CD4-positive, alpha-beta T cell treated with Interleukin-1 beta for 1 hour (primary cell): ENCODE measurements at regions not wholly inside any gene's neighbourhood (a gene's known extent, or its start where the extent isn't known, plus 50 kb on each side); places are given as distances from the start of the nearest gene placed in this dataset.

Source experiments
- DNase-seq, 2 donors: peaks; one replicate each; pipeline ENCODE4 v3.0.0-alpha.2; 2020 to 2022

DNA sequence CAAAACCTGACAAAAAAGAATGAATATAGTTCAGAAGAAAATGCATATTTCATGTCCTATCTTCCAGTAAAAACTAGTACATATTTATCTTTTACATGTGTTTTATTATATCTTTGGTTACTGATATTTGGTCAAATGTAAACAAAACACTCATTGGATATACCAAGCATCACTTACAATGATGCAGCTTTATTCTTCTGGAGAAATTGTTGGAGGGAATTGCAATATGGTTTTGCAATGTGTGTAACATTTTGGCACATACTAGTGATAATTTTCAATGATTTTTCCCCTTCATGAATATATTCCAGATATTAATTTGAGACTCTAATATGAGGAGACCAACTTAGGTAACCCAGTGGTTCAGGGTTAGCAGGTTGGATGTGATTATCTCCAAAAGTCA is 146.1 kb downstream of the ZC3H11B start:
- no peak for DNase-seq

DNA sequence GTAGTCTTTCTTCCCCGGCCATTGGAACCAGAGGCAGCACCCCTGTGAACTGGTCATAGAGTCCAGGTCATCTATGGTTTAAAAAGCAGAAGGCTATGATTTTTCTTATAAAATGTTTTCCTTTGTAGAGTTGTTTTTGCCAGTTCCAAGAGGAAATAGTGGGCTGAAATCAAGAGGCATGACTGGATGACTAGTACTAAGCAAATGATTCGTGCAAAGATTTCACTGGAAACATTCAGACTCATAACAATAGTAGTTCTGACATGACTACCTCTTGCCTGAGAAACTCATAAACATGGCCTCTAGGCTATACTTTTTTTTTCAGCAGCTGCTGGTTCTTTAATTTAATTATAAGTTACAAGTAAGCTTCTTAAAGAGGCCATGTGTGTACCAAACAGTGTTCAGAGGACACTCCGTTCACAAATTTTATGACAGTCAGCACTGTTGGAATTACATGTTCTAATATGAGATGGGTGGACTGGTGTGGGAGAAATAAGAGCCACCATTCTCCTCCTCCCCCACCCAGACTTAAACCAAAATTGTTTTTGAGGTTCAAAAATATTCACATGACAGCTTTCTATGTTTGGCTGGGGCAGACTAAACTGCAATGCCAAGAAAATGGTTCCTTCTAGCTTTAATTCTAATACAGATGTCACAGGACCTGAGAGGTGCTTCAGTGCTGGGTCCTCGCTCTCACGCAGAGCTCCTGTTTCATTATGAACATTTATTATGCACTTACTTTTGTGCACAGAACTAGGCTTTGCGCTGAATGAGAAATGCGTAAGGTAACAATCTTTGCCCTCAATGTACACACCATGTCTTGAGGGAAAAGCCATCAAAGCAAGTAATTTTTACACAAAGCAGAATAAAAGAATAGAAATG is 147.5 kb downstream of the ZC3H11B start:
- DNase-seq: no peak

DNA sequence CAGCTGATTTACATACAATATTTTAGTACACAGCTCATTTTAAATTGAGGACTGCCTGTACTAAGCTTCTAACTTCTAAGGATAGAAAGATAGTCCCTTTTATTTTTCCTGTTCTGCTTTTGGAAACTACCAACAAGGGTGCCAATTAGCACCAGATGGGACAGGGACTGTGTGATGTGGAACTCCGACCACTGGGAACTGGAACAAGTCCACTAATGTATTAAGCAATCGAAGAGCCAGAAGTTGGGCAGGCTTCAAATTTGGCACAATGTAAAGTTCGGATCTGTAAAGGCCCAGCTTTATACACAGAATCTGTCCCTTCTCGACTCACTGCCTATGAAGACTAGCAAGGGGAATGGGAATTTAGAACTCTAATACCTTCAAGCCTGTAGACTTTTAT is 149.3 kb downstream of the ZC3H11B start:
- no peak for DNase-seq

DNA sequence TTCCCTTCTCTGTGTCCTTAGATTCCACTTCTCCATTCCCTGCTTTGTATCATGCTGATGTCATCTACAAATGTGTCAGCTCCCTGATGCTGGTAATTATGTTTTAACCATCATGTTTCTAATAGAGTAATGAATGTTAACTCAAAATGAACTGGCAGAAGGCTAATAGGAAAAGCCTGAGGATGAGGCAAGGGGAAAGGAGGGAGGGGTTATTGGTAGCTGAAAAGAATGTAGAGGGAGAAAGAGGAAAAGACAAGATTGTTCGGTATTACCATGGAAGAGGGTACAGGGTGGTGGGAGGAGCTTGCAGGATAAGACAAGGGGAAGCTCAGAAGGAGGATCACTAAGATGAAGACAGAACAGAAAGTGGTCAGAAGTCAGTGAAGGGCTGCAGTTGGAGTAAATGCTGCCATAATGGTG is 150.9 kb downstream of the ZC3H11B start:
- no peak for DNase-seq

DNA sequence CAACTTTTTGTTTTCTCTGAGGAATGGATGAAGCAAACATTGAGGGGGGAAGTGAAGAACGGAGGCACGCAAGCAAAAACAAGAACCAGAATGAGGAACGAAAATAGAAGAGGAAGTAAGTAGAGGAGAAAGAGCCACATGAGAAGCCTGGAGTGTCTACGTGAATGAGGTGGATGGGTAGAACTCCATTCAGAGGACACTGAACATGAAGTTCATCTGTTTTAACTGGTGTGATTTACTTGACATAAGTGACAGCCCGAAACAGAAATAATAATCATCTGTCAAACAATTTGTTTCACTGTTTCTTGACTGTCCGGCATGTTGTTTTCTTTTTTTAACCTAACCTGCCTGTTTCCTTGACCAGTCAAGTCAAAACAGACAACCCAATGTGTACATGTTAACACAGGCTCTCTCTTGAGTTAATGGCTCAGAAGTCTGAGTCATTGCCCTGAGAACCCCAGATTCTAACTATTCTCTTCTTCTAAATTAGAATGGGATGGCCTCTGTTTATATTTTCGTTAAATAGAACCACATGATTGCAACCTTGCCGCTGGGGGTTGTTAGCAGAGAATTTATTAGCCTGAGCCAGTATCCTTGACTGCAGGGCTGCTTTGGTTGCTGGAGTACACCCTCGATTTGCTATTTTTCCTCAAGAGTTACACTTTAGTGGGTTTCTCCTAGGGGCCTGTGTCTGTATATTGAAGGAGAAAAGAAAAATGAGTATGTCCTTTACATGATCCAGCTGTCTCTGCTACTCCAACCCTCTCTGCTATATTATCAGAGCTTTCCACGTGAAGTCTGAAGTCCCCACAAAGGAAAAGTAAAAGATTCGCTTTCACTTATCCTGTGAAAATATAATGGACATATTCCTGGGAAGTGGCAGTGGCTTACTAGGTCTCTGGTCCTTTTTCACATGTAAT is 151.7 kb downstream of the ZC3H11B start:
- peak in 1 of 2 donors; percentile 7 for DNase-seq

DNA sequence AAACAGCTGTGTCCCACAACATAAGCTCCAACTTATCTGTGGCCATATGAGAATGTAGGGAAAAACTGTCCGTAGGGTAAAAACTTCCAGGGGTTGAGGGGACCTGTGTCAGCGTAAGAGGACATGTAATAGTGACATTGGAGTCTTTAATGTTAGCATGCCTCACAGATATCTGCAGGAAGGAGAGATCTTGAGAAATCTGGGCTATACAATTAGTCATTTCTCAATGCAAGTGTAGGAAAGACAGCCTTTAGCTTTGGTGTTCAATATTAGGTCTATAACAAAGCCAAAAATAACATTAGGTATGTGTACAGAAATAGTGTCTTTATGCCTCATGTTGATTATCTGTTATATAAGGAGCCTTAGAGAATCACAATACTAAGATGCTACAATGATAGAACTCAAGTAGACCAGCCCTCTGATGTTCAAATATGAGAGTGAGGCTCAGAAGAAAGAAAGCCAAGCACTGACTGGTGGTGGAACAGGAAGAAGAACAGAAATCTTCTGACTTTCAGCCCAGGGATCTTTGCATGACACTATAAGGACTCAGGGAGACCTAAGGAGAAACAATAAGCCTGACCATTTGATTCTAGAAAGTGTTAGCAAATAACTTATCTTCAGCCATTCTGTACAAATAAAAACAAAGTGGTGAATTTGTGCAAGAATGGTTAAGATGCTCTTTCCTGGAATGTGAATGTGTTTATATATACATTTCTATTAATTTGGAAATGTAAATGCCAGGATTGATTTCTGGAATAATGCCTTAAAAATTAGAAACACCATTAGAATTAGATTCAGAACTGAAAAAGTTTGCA is 152.6 kb downstream of the ZC3H11B start:
- no peak for DNase-seq

DNA sequence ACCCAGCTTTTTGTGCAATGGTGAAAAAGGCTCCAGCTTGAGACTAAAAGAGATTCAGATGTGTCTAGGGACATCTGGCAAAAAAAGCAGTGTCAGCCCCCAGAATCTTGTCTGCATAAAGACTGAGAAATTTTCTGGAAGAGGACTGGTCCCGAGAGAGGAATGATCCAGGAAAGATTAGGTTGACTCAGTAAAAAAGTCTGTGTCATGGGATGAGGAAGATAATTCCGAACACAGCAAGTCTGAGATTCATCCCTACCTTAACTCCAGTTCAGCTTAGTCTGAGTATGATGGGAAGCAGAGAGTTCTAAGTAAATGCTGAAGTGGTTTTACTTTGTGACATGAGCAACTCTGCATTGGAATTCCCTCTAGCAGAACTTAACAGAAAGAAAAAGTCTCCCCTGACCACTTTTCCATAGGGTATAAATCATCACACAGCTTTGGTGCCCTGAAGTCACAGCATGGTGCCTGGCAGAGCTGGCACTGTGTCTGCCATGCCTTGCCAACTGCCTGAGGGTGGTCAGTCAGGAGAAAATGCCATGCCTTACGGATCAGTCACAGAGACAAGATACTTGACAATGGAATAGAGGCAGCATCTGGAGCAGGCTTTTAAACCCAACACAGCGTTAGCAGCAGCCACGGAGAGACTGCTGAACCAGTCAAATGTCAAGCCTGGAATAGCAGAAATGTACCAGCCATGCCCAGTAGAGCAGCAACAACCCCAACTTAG is 153.4 kb downstream of the ZC3H11B start:
- no peak for DNase-seq

DNA sequence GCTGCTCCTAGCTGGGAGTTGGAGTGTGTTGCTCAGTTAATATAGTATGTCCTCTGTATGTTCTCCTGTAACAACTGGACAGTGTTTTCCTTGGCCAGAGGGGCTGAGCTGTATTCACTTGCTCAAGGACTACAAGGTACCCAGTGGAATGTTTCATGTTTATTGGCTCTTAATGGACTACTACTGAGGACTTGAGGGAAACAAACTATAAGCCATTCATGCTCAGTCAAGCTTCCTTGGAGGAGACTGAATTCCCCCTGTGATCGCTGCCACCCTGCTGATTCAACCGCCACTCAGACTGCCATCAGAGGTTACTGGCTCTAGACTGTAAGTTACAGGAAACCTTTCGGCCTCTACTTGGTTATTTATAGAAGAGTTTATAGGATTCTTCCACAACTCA is 166.6 kb downstream of the ZC3H11B start:
- DNase-seq: no peak

DNA sequence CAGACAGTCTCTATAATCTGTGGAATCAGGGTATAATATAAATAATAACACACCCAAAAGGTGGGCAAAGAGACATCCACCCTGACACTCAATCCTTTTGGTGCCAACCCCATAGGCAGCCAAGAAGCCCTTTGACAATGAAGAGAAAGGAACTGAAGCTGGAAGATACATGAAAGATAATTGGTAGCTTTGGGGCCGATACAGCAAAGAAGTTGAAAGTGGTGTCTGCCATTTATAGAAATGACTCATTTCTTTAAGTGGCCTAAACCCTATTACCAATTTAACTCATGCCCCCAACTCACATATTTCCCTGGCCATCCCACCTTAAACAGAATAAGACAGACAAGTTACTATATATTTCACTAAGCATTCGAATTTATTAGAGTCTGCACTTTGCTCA is 167.0 kb downstream of the ZC3H11B start:
- no peak for DNase-seq

DNA sequence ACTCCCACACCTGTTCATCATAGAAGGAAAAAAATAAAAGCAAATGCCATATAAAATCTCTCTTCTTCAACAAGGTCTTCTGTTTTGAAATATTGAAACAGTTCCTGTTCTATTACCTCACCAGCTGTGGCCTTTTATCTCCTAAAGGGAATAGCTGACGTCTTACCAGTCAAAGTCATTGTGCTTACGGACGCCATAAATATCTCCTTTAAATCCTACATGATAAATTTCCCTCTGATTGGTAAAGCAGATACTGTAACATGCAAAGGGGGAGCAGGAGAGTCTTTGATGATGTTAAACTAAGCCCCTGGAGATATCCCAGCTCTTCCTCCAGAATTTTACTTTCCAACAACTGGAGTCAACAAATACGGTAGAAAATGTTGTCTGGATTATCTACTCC is 168.4 kb downstream of the ZC3H11B start:
- DNase-seq: no peak

DNA sequence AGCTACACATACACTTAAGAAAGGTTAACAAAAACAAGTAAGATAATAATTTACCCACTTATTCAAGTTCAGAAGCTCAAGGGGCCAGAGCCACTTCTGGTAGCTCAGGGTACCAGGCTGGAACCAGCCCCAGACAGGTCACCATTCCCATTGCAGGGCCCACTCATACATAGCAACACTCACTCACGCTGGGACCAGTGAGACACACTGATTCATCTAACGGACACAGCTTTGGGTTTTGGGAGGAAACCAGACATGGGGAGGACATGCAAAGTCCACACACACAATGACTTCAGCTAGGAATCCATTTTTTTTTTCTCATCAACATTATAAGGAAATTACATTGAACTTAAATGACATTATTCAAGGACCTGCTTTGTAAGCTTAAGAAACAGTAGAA is 169.1 kb downstream of the ZC3H11B start:
- DNase-seq: no peak

DNA sequence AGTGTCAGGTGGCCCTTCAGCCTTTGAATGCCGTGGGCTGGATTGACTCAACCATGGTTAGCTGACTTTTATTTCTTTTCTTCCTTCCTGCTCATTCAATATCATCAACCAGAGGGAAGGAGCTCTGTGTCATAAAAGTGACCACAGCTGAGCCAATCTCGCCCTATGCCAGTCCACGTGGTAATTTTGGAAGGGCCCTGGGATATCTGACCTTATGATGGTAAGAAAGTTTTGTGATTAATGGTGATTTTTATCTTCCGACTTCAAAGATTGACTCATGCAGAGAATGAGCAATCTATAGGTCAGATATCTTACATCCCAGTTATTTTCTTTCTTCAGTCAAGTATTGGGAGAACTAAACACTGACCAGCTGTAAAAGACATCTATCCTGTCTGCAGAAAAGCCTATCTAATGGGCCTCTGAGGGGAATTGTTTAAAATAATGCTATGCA is 170.3 kb downstream of the ZC3H11B start:
- no peak for DNase-seq

DNA sequence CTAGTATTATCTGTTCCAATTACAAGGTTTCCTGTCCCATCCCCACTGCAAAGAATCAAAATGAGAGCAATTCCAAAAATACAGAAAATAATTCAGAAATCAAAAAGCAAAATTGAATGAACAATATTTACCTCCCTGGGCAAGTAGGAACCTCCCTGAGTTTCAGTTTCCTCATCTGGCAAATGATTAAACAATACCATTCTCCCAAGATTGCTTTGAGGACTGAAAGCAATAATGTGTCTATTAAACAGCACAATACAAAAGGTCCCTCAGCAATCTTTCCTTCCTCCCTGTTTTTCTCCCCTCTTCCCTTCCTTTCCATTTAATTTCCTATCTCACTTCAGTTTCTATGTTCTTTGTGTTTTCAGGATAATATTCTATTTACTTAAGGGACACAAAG is 171.0 kb downstream of the ZC3H11B start:
- DNase-seq: no peak

DNA sequence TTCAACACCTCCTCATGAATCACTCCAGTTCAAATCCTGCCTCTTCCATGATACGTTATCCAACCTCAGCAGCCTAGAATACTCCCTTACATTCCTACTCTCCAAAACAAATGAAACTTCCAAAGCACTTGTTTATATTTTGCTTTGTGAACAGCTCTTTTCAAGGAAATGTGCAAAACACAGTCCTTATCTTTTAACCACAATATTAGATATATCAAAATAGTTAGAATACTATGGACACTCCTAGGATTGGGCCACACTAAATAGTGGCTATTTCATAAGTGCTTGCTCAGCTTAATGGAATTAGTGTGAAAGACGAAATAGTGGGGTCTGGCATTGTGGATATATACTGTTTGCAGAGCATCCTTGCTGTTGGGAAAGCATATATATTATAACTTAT is 173.5 kb downstream of the ZC3H11B start:
- no peak for DNase-seq

DNA sequence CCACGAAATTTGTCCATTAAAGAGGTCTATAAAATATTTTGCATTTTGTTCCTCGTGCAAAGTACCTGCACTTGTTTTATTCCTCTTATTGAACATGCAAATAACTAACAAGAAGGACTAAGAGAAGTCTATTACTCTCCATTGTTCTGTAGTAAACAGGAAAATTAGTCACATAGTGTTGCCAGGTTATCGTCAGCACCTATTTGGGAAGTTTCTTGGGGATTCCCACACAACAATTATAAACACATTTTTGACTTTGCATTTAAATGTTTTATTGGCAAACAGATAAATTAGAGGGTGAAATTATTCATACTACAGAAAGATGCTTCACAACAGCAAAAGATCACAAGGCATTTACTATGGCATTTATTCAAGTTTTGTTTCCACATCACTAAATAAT is 174.5 kb downstream of the ZC3H11B start:
- DNase-seq: no peak

DNA sequence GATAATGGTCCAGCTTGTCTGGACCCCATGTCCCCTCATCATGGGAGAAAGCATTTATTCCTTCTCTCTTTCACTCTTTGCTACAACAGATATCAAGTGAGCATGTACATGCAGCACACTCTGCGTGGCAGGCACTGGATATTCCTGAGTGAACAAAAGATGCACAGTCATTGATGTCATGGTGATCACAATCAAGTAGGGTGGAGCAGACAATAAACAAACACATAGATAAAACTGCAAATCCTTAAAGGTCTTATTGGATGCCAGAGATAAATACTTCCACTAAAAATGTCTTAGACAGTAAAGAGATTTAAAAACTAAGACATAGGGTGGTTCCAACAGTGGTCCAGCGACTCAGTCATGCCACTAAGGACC is 178.0 kb downstream of the ZC3H11B start:
- no peak for DNase-seq

DNA sequence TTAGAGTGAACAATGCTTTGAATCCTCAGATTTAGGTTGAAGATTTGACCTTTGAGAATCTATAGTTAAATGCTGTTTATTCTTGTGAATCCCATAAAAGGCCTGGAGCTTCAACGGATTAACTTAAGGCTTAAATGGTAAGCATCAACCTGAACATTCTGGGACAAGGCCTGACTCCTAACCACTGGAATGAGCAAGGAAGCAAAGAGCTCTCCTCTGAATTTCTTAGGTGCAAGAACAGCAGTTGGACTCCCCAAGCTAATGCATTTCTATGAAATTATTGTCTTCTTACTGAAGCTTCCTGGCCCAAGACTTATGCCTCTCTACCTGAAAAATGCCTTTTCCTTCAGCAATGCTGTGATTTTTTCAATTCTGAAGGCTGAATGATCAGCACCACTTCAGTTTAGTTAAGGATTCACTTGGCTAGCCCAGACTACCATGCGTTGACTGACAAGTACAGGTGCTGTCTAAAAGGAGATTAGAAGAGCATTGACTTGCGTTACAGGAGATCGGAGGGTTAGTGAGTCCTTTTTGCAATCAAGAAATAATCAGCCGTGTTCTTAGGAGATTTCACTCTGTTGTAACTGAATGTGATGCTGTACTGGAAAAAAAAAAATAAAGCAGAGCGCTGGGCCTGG is 178.5 kb downstream of the ZC3H11B start:
- no peak for DNase-seq

DNA sequence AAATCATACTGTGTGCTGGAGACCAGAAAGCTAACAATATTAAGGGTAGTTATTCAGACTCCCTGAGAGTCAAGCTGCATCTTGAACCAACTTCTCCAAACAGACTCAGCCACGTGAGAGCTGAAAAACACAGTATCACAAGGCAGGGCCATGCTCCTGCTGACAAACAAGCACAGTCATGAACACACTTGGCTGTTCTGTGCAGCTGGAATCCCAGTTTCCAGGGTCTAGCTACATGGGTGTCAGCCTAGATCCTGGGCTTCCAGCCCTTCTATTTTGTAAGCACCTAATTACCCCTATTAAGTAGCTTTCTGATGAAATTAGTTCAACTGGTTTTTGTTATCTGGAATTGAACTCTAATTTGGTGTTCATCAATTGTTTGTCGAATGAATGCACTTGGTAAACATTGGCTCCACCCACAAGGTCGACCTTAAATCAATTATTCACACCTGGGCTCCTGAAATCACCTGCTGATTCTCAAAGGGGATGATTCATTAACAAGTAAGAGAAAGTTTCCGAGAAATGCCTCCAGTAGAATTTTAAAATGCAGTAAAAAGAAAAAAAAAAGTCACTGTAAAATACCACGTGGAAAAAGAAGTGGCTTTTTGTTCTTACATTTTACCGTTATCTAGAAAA is 179.3 kb downstream of the ZC3H11B start:
- no peak for DNase-seq

DNA sequence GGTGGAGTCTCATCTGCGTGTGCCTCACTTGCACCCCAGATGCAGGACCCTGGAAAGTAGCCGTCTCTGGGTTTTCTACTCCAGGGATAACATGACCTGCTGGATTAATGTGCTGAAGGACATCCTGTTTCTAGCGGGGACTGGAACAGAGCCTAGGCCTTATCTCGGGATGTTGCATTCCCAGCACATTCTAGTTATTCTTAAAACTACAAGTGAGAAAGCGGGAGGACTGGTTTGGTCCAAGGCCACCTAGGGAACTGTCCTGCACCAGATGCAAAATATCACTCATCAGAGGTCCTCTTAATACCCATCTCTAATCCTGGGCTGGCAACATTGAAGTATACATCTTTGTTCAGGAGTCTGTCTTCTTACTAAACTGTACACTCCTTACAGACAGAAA is 179.9 kb downstream of the ZC3H11B start:
- DNase-seq: no peak

DNA sequence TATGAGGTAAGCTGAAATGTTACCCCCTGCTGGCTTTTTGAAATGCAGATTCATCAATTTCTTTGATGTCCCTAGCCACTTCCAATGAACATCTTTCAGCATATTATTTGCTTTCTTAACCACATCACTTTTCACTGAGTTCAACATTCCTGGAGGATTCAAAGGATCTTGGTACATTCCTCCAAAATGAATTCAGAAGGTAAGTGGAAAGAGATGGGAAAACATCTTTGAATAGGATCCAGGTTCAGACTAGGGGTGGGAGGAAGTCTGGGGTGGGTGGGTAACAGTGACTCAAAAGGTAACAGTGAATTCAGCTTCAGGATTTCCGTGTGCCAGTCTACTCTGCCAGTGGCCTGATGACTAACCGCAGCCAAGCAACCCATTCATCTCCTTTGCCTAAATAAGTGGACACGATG is 180.7 kb downstream of the ZC3H11B start:
- no peak for DNase-seq

DNA sequence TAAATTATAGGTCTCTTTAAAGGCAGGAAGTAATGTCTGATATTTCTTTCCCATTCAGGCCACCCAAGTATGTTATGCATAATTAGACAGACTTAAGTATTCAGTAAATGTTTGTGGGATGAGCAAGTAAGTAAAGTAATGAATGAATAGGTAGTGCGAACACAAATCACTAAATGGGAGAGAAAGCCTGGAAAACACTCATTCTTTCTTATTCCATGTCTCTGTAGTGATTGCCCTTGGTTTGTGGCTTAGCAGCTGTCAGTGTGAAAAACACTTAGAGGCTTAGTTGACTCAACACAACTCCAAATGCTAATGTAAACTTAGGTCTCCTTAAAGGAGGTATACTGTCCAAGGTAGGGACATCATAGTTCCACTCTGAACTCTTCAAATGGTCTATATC is 182.5 kb downstream of the ZC3H11B start:
- no peak for DNase-seq
